ENCODE measurements at regions not wholly inside any gene's neighbourhood (a gene's known extent, or its start where the extent isn't known, plus 50 kb on each side); places are given as distances from the start of the nearest gene placed in this dataset.

DNA sequence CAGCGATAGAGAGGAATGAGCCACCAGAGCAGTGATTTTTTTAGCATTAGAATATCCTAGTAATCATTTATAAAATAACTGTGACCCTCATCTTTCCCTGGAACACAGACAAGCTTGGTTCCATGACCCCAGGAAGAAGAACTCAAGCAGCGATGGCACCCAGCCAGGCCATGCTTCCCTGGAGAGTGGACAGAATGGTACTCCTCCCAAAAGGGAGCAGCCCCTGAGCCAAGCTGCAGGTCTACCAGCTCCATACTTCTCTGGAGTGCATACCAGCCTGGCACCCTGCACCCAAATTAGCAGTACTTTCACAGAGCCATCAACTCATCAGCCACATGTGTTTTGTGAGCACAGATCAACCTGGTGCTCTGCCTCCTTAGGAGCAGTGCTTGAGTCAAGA lies 310.9 kb upstream of the PCDH10 start:
- TF ChIP-seq, protein P1, sequence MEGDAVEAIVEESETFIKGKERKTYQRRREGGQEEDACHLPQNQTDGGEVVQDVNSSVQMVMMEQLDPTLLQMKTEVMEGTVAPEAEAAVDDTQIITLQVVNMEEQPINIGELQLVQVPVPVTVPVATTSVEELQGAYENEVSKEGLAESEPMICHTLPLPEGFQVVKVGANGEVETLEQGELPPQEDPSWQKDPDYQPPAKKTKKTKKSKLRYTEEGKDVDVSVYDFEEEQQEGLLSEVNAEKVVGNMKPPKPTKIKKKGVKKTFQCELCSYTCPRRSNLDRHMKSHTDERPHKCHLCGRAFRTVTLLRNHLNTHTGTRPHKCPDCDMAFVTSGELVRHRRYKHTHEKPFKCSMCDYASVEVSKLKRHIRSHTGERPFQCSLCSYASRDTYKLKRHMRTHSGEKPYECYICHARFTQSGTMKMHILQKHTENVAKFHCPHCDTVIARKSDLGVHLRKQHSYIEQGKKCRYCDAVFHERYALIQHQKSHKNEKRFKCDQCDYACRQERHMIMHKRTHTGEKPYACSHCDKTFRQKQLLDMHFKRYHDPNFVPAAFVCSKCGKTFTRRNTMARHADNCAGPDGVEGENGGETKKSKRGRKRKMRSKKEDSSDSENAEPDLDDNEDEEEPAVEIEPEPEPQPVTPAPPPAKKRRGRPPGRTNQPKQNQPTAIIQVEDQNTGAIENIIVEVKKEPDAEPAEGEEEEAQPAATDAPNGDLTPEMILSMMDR (IDR thresholded peaks at IDR 0.05), result no peak
- TF ChIP-seq POLR2A (IDR thresholded peaks at IDR 0.05), result no peak

Measured in Peyer's patch (tissue), 4 donors.